Eye (tissue), 1 donor: ENCODE measurements at regions not wholly inside any gene's neighbourhood (a gene's known extent, or its start where the extent isn't known, plus 50 kb on each side); places are given as distances from the start of the nearest gene placed in this dataset.

ENCODE experiments used
- DNase-seq: peaks from one replicate; pipeline ENCODE4 v3.0.0-alpha.2; 2015

DNA sequence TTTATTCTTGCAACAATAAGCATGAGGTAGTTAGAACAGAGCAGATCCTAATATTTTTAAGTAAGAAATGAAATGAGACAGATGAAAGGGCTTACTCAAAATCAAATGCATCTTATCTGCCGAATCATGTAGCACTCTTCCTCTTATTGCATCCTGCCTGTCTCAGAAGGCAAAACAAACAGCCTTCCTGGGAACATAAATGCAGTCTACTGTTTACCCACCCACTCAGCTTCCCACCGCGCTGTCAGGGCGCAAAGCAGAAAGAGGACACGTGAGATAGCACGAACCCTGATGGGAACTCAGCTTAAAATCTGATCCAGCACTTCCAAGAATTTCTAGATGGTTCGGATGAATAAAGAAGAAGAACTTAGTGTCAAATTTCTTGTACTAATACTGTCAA is 114.4 kb upstream of the CDK1 start:
- DNase-seq = no peak

DNA sequence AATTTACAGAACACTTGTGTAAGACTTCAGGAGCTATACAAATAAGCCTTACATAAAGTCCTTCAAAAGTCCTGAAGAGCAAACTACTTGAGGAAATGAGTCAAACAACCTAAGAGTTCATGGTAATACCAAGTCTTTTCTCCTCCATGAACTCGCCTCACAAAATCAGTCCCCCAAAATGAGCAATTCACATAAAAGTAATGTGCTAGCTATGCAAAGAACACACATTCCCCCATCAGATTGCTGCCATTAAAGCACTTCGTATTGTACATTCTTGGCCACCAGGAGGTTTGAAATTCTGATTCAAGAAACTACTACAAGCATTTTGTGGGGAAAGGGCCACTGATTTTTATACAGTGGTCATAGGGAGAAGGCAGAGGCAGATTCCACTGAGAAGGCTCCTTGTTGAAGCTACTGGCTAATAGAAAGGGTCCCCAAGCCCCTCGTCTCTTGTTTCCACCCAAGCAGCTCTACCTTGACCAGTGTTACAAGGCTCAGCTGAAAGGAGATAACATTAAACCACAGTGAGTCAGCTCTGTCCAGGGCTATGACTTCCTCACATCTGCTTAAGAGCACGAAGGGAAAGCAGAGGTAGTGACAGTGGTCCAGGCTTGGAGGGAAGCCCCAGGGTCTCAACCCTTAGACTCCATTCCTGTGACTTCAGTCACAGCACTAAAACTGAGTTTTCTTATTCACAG is 115.2 kb upstream of the CDK1 start:
- no peak for DNase-seq

DNA sequence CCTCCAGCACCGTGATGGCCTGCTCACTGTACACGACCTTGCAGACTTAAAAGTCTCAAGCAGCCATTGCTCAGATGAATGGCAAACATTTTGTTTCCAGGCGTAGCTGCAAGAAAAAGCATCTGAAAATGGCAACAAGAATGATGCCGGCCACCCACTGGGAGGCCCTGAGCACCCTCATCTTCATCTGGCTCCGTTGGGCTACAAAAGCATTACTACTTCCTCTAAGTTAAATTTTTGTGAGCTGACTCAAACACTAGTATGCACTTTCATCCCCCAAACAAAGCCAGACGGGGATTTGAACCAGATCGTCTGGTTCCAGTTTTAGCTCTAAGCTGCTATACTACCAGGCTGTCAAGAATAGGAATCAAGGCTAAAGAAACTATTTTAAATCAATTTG is 116.6 kb upstream of the CDK1 start:
- no peak for DNase-seq

DNA sequence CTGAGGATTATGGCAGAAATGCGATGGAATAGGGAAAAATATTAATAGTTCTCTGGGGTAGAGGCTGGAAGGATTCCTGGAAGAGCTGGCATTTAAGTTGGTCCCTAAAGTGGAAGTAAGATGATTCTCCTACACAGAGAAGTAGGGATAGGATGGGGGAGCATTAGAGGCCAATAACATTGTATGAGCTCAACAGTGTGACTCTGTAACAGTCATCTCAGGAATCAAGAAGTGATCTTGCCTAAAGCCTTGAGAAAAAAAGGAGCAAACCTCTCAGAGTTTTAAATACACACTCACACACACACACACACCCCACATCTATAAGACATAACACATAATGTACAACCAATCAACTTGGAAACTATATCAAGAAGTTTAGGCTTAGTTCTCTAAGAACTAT is 117.7 kb upstream of the CDK1 start:
- DNase-seq = no peak

DNA sequence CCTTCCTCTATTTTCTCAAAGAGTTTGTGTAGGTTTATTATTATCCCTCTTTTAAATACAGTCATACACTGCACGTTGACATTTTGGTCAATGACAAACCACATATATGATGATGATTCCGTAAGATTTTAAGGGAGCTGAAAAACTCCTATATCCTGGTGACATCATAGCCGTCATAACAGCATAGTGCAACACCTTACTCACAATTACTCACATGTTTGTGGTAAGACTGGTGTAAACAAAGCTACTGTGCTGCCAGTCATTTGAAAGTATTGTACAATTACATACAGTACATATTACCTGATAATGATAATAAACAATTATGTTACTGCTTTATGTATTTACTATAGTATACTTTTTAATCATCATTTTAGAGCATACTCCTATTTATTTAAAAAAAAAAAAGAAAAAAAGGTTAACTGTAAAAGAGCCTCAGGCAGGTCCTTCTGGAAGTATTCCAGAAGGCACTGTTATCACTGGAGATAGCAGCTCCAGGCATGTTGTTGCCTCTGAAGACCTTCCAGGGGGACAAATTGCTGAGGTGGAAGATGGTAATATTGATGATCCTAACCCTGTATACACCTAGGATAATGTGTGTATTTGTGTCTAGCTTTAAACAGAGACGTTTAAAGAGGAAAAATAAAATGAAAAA is 123.3 kb upstream of the CDK1 start:
- DNase-seq = no peak

DNA sequence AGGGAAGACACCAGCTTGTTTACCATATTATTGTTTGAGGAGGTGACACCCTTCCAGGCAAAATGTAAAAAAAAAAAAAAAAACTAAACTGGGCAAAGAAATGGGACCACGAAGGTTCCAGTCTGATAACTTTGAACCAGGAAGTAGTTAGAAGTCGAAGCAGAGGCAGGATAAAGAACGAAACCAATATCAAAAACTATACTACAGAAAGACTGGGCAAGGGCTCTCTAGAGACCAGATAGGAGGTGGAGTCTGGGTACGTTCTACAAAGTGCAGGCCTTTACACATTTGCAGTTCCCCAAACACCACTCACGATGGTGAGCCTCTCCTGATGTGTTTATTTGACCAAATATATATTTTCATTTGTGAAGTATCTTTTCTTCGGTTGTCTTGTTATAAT is 125.7 kb upstream of the CDK1 start:
- DNase-seq = no peak

DNA sequence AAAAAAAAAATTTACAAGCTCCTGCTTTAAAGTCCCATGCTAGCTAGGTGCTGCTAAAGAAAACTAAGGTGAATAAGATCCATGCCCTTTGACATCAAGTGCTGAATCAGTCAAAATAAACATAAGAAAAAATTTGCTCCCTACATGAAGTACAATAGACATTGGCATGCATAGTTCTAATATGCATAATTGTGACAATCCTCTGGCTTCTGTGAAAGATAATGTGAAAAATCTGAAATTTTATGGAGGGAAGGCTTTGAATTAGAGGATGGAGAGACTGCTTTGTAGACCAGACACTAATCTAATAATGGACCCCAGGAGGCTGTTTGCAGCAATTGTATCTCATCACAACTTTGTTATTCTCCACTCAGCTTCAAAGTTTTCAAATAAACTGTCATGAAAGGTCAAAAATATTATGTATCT is 127.9 kb upstream of the CDK1 start:
- no peak for DNase-seq

DNA sequence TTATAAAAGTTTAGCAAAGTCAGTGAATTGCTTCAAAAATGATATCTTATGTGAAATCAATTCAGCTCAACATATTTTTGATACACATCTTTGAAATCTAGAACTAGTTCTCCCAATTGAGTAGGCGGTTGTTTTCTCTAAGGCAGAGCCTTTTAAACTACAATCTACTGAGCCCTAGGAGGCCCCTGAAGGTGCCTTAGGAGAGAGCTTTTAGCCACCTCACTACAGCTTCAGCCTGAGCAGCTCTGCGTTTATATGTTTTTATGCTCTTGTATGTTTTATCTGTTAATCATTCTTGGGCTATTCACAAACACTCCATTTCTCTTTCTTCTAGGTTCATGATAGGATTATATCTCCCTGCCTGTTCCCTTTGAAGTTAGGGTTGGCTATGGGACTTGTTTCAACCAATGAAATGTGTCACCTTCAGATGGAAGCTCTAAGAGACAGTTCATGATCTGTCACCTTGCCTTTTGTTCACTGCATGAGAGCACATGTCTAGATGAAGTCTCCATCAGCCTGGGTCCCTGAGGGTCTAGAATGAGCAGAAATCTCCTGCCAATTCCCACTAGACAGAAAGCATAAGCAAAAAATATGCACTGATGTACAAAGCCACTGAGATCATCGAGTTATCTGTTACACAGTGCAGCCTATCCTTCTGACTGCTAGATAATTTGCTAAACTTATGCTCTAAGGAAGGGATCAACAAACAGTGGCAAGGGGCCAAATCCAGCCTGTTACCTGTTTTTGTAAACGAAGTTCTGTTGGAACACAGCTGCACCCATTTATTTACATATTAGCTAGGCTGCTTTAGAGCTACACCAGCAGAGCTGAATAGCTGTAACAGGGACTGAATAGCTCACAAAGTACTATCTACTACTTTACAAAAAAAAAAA is 128.5 kb upstream of the CDK1 start:
- DNase-seq = peak; percentile 35

DNA sequence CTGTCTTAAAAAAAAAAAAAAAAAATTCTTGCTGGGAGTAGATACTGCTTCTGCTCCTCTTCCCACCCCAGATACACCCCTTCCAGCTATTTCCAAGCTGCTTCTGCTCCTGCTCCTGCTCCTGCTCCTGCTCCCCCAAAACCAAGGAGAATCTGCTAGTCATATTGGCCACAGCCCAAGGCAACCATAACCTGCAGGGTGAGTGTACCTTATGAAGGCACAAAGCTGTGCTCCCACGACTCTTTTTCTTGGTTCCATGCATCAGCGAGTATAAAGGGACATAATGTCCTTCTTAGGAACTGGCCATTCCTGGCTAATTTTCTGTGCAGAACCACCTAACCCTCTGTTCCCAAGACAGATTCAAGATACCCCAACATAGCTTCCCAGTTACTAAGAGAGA is 129.5 kb upstream of the CDK1 start:
- no peak for DNase-seq

DNA sequence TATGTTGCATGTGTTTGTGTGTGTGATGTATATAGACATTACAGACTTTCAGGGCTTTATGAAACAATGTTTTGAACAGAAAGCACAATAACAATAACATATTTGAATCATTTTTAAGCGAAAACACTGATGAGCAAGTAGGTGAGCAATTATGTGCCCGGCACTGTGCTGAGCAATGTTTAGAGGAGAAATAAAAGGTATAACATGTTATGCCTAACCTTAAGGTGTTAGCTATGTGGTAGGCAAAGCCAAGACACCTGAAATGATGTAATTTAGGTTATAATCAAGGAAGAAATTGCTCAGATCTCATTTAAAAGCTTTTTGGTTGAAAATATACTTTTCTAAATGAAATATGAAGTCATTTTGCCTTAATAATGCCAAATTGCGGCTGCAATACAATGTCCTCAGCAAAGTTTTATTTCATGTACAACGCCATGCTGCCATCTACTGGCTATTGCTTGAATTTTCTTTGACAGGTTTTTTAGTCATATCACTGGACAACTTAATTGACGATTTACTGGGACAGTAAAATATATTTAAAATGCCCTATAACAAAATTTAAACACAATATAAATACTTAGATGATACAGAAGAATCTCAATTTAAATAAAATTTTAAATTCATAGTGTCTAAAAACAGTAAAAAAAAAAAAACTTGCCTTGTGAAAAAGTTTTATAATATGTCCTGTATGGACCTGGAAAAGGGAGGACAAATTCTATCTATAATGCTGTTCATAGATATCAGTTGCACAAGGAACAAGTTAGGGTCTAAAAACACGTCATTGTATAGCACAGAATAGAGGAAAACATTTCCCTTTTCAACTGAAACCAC is 131.1 kb upstream of the CDK1 start:
- peak; percentile 89 for DNase-seq

DNA sequence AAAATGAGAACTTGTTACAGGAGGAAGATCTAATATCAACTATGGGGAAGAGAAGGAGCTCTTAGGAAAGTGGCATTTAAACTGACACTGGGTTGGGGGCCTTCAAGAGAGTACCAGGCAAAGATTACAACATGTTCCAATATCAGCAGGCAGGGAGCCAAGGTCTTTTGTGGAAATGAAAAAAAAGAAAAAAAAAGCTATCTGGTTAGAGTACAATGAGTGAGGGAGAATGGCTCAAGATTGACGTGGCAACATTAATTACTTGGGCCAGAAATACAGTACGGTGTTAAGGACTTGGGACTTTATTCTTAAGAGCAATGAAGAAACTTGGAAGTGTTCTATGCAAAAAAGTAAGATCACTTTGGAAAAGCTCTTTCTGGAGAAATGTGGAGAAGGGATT is 132.3 kb upstream of the CDK1 start:
- DNase-seq = no peak

DNA sequence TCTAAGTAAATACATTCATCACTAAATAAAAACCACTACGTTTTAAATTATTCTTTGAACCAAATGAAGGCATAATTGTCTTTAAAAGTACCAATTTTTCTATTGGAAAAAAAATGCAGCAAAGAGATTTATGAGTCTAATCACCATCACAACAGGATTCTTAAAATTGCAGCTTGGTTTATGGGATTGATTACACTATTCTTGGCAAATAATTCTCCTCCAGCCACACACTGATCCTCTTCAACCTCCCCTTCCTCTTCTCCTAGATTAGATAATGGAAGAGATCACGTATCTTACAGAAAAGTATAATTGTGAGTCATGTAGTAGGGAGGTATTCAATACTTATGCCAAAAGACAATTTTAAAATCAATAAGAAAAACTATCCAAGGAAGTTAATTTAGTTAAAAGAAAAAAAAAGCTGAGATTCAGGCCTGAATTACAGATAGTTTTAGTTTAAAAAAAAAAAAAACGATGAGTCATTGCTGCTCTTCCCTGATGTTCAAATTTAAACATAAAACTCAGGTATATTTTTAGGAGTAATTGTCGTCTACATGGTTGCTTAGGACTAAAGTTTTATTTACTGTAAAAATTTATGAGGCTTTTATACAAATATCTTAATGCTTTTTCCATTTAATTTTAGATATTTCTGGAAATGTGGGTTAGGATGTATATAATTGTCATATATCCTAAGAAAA is 133.7 kb upstream of the CDK1 start:
- no peak for DNase-seq

DNA sequence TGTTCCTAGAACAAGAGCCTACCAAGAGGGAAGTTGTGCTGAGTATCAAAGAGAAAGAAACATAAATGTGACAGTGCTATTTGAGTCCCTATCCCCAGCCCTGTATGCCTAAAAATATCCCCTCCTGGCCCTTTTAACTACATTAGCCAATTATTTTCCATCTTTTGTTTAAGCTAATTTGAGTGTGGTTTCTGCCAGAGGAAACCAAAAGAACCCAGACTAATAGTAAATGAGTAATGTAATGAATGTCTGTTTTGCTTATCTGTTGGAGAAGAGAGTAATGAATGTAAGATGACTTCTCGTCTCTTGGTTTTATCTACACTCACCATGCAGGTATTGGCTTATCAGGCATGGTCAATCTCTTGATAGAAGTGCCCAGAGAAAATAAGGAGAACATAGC is 134.4 kb upstream of the CDK1 start:
- no peak for DNase-seq

DNA sequence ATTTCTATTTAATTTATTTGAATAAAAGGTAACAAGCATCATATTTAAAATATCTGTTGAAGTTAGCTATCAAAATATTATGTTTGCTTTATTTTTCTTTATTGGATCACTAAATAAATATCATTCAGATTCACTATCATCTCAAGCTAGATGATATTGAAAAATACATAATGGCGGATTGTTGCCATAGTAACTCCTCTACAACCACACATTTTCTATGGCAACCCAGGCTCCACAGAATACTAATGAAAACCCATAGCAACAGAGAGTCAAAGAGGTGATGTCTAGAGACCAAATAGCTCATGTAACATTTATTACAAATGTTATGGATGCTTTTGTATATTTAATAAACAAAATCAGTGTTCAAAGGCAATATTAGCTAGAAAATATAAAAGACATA is 148.9 kb upstream of the CDK1 start:
- peak; percentile 60 for DNase-seq

DNA sequence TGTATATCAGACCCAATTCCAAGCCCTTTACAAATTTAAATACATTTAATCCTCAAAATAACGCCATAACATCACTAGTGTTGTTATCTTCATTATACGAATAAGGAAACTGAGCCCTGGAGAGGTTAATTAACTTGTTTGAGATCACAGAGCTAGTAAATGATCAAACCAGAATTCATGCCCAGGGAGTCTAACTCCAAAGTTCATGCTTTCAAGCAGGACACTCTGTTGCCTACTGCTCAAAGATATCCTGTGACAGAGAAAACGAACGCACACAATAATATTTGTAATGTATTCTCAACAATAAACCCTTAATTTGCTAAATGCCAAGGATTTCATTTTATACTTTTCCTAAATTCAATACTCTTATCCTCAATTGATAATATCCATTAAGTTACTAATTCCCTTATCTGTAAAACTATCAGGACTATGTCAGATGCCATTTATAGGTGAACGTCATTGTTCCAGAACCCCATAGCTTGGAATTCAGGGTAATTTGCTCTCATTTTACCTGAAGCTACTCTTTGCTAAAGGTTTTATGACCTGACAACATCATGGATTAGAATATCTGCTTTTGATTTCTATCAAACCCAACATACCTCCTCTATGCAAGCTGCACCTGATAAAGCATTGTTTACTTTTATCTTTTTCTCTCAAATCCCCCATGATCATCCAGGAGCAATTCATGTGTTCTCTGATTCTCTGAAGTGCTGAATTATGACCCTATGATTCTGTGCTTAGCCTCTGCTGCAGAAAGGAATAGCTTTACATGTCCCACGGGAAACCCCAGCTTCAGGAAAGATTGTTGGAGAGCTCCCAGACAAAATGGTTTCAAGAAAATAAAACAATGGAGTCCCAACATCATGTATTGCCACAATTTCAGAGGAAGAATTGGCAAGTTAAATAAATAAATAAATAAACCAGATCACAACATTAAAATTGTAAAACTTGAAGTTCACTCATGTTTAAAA is 150.2 kb upstream of the CDK1 start:
- peak; percentile 63 for DNase-seq

DNA sequence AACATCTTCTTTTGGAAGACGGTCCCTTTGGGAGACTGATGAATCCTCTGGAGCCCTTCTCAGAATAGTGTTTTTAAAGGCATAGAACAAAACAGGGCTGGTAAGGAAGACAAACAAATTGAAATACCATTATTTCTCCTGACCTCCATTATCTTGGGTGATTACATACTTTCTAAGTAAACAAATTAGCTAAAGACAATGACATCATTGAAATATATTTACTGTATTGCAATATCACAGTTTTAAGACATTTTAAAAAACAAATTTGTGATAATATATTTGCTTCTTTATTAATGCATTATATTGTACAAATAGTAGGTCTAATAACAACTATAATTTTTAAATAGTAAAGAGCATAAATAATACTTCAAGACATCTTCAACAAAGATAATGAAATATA is 152.2 kb upstream of the CDK1 start:
- DNase-seq = no peak

DNA sequence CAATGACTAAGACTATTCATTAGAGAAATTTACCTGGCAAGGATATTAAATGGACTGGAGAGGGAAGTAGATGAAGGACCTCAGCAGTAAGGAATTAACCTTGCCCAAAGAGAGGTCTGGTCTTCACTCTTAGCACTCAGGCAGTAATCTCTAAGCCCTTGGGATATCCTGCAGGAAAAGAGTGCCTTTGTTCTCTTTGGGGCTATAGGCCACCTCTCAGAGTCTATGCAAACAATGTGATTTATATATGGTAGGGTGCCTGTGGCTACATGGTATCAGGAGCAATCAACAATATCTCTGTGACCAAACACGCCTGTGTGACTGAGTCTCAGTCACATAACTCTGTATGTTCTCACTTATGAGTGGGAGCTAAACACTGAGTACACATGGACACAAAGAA is 154.7 kb upstream of the CDK1 start:
- no peak for DNase-seq

DNA sequence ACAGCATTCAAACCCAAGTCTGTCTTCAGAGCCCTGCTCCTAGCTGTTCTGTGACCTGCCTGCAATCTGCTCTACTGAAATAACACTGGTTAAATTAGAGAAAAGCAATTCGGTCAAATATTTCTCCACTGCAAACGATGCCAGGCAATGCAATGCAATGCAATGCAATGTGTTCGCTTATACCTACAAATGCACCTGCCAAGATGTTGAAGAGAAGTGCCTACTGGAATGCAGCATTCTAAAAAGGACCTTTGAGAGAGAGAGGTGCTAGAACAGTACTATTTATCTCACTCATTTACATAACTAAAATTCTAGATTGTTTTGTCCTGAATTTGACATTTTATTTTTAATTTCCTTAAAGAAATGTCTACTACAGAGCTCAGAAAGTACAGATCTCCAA is 157.3 kb upstream of the CDK1 start:
- DNase-seq = no peak

DNA sequence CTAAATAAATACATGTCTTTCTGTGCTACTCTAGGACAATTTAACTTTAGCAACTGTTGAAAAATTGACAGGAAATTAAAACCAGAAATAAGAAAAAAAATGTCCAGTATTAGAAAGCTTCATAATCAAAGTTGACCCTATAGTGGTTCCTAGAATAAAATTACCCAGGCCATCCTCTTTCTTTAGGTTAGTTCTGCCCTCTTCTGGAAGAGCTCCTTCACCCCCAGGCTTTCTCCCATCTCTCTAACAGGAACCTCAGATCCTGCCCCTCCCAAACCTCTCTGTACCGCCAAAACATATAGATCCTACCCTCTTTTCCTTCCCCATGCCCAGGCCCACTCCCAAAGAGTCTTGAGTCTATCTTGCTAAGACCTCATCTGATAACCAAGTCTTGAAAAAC is 159.4 kb upstream of the CDK1 start:
- no peak for DNase-seq

DNA sequence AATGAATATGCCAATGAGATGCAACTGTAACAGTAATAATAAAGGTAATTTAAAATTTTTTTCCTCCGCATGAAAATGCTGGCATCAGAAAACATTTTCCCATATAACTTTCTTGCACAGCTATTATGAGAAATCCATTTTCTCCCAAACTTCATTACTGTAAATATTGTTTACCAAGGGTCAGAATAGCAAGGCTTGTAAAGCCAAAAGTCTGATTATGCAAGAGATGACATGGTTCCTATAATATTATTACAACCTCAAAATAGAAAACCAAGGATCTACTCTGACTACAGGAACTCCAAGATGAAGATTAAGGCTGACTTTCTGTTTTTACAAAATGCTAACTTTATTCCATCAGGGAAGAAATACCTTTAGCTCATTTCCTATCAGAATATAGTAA is 162.7 kb upstream of the CDK1 start:
- DNase-seq = no peak

DNA sequence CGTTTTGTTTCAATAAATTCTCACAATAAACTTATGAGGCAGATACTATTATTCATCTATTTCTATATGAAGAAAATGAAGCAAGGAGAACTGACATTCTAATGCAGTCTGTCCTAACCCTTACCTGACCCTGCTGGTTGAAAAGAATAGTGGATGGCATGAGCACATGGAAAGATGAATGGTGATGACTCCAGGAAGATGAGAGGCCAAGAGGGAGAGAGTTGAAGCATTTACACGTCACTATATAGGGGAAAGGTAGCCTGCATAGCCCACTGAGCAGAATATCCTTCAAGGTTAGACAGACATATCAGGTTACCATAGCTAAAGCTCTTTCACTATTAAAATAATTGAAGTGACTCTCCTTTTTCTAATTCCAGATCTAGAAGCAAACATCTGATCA is 163.9 kb upstream of the CDK1 start:
- DNase-seq = no peak
